A673 (cell line): ENCODE measurements at regions not wholly inside any gene's neighbourhood (a gene's known extent, or its start where the extent isn't known, plus 50 kb on each side); places are given as distances from the start of the nearest gene placed in this dataset.

Experiments used
- BruUV-seq: library from RNA; stranded (reverse); fragments of 400-500 nt; replicated peaks from 2 replicates; lab custom pipeline; 2021; lab: Mats Ljungman, UMichigan
- CTCF ChIA-PET: fragments of 300-600 bp; sonication (Branson Sonifier 250); formaldehyde crosslinking; loops from one replicate; lab custom pipeline; 2022; ENCODE audit warnings: antibody characterized with exemption; lab: Charles Lee
- POLR2A ChIA-PET: fragments of 300-600 bp; sonication (Branson Sonifier 250); formaldehyde crosslinking; loops from one replicate; lab custom pipeline; 2022; ENCODE audit warnings: antibody characterized with exemption; ENCODE audit not compliant: low non-redundant PET; lab: Charles Lee
- DNase-seq: peaks from one replicate; pipeline ENCODE4 v3.0.0-alpha.2; 2015; ENCODE audit warnings: low spot score
- H3K27ac ChIP-seq: fragments of 200-600 bp; sonication (generic); 2 replicates; pipeline ENCODE4 v1.5.1; 2016; ENCODE audit warnings: mixed run types, low read depth, mild to moderate bottlenecking, mixed read lengths, antibody characterized with exemption, low read length; ENCODE audit not compliant: poor library complexity, severe bottlenecking
- H3K27me3 ChIP-seq: fragments of 200-600 bp; sonication (generic); replicated peaks from 2 replicates; pipeline ENCODE4 v1.6.1; 2017; ENCODE audit warnings: mixed run types, low read depth, mild to moderate bottlenecking, mixed read lengths, antibody characterized with exemption, low read length; ENCODE audit not compliant: insufficient read depth, poor library complexity
- H3K36me3 ChIP-seq: fragments of 200-600 bp; sonication (generic); 2 replicates; pipeline ENCODE4 v1.6.1; 2016; ENCODE audit warnings: mixed run types, mild to moderate bottlenecking, mixed read lengths, antibody characterized with exemption, low read length; ENCODE audit not compliant: insufficient read depth, poor library complexity, severe bottlenecking
- H3K4me1 ChIP-seq: fragments of 200-600 bp; sonication (generic); 2 replicates; pipeline ENCODE4 v1.6.1; 2017; ENCODE audit warnings: mixed run types, mild to moderate bottlenecking, mixed read lengths, antibody characterized with exemption, low read length; ENCODE audit not compliant: insufficient read depth, poor library complexity, severe bottlenecking
- H3K4me3 ChIP-seq: fragments of 200-600 bp; sonication (generic); 2 replicates; pipeline ENCODE4 v1.5.1; 2016; ENCODE audit warnings: low read depth, mixed run types, mild to moderate bottlenecking, mixed read lengths, low read length; ENCODE audit not compliant: poor library complexity, severe bottlenecking
- H3K9me3 ChIP-seq: fragments of 200-600 bp; sonication (generic); 2 replicates; pipeline ENCODE4 v1.6.1; 2016; ENCODE audit warnings: mixed run types, low read depth, mild to moderate bottlenecking, mixed read lengths, antibody characterized with exemption, low read length; ENCODE audit not compliant: poor library complexity, severe bottlenecking
- CTCF ChIP-seq: fragments of 300-800, 200-600 bp; sonication (generic); conservative IDR thresholded peaks from 2 replicates; pipeline ENCODE4 v1.5.1; 2017; ENCODE audit warnings: low read depth, mild to moderate bottlenecking, antibody characterized with exemption, low read length, moderate library complexity, mixed read lengths
- EZH2 ChIP-seq: fragments of 200-600 bp; sonication (generic); IDR thresholded peaks from 2 replicates; pipeline ENCODE4 v1.6.1; 2017; ENCODE audit warnings: borderline replicate concordance, low read depth, mild to moderate bottlenecking, mixed read lengths, antibody characterized with exemption, low read length; ENCODE audit not compliant: poor library complexity, severe bottlenecking
- intact Hi-C: fragments of 100-400 bp; cut with micrococcal nuclease; formaldehyde crosslinking; loops from one replicate; pipeline ENCODE4 v1.10.0; 2022; ENCODE audit not compliant: unreplicated experiment

DNA sequence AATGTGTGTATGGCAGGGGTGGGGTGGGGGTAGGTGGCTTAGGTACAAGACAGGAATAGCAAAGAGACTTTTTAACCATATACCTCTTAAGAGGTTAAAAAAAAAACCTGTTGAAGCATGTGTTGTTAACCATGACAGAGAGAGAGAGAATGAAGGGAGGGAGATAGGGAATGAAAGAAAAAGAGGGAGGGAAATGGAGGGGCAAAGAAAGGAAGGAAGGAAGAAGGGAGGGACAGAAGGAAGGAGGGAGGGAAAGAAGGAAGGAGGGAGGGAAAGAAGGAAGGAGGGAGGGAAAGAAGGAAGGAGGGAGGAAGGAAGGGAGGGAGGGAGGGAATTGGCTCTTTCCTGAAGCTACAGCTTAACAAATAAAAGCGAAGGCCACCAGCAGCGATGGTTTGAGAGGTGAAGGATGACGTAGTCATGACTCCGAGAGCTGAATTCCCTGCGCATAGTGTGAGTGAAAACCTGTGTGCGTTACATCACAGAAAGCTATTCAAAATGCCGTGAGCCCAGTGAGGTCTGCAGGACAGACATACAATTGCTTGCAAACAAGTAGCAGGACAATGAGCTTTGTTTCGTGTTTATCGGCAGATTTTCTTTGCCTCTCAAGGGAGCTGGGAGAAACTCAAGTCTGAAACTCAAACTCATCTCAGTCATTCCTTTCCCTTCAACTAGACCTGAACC, 88.6 kb upstream of the NEDD9 start:
- no TSS peak for BruUV-seq
- H3K27me3 ChIP-seq: no peaks in the 10 kb centered on the region
- H3K27ac ChIP-seq: no peak overlapping the region
- intact Hi-C loops: no loop called here
- TF ChIP-seq CTCF (no peak), EZH2 (no peak)
- no peaks in the 10 kb centered on the region for H3K9me3 ChIP-seq
- H3K36me3 ChIP-seq: no peaks in the 10 kb centered on the region
- ChIA-PET POLR2A (no interaction called here), CTCF (no interaction called here)
- no peaks in the 10 kb centered on the region for H3K4me1 ChIP-seq
- no peak for DNase-seq
- H3K4me3 ChIP-seq: no peak overlapping the region

GRCh38 chr6:11318835-11319813, 86.7 kb upstream of the NEDD9 start:
- TF ChIP-seq CTCF: no peak
- TF ChIP-seq EZH2: no peak
- no peaks in the 10 kb centered on the region for H3K36me3 ChIP-seq
- DNase-seq: no peak
- no peak overlapping the region for H3K4me3 ChIP-seq
- BruUV-seq: no TSS peak
- POLR2A ChIA-PET: no interaction called here
- no peaks in the 10 kb centered on the region for H3K4me1 ChIP-seq
- CTCF ChIA-PET: no interaction called here
- no peak overlapping the region for H3K27ac ChIP-seq
- no peaks in the 10 kb centered on the region for H3K9me3 ChIP-seq
- H3K27me3 ChIP-seq: no peaks in the 10 kb centered on the region
- intact Hi-C loops: no loop called here

- H3K27ac ChIP-seq: no peak overlapping the region
- BruUV-seq: no TSS peak
- no peaks in the 10 kb centered on the region for H3K9me3 ChIP-seq
- POLR2A ChIA-PET: no interaction called here
- H3K36me3 ChIP-seq: no peaks in the 10 kb centered on the region
- no peaks in the 10 kb centered on the region for H3K27me3 ChIP-seq
- H3K4me3 ChIP-seq: no peak overlapping the region
- CTCF ChIA-PET: no interaction called here
- no peak for TF ChIP-seq EZH2
- peak; percentile 29 for DNase-seq
- no peaks in the 10 kb centered on the region for H3K4me1 ChIP-seq
- intact Hi-C loops: no loop called here
Observed at GRCh38 chr6:11317885-11318771, 85.7 kb upstream of the NEDD9 start.
